B cell (primary cell): ENCODE measurements at regions not wholly inside any gene's neighbourhood (a gene's known extent, or its start where the extent isn't known, plus 50 kb on each side); places are given as distances from the start of the nearest gene placed in this dataset.

Source experiments
- ATAC-seq: fragments of 200-7000 bp; cut with Tn5 transposase; one replicate; pipeline ENCODE4 v1.10.0; 2021; ENCODE audit warnings: low read depth, mild to moderate bottlenecking, moderate number of reproducible peaks, moderate library complexity
- CTCF ChIA-PET: fragments of 350-600 bp; sonication (Branson Sonifier 250); formaldehyde crosslinking; loops from one replicate; lab custom pipeline; 2021; ENCODE audit warnings: antibody characterized with exemption, inconsistent platforms; lab: Charles Lee
- POLR2A ChIA-PET: fragments of 350-600 bp; sonication (Branson Sonifier 250); formaldehyde crosslinking; loops from one replicate; lab custom pipeline; 2021; ENCODE audit warnings: antibody characterized with exemption; lab: Charles Lee
- DNase-seq: peaks from one replicate; pipeline ENCODE4 v3.0.0; 2013
- H2AFZ ChIP-seq: 2 replicates; pipeline ENCODE4 v1.6.1; 2012; ENCODE audit warnings: mild to moderate bottlenecking, low read depth, low read length; ENCODE audit not compliant: insufficient read depth, poor library complexity, severe bottlenecking
- H3K27ac ChIP-seq, 2 donors: 1 replicate in 1 of 2; 2 replicates in 1 of 2; pipeline ENCODE4 v1.5.1; 2012 to 2013; ENCODE audit warnings: low read length in 2 of 2, mild to moderate bottlenecking in 2 of 2, moderate library complexity in 1 of 2
- H3K27me3 ChIP-seq, 4 experiments: fragments of 200-600 bp in 1 of 4; sonication (generic) in 1 of 4; replicated peaks in 1 of 4; 1 replicate in 2 of 4; 2 replicates in 2 of 4; pipeline versions ENCODE4 v1.6.1 to v1.7.0; 2013 to 2016; ENCODE audit warnings: low read length in 3 of 4, mild to moderate bottlenecking in 2 of 4, mixed read lengths in 1 of 4, moderate library complexity in 1 of 4; ENCODE audit not compliant: insufficient read depth in 4 of 4, control insufficient read depth in 3 of 4; ENCODE audit errors: control extremely low read depth in 1 of 4
- H3K36me3 ChIP-seq, 2 experiments: replicated peaks in 1 of 2; 1 replicate in 1 of 2; 2 replicates in 1 of 2; pipeline versions ENCODE4 v1.6.1 to v1.7.1; 2013; ENCODE audit warnings: low read length in 1 of 2; ENCODE audit not compliant: insufficient read depth in 2 of 2, control insufficient read depth in 1 of 2; ENCODE audit errors: control extremely low read depth in 1 of 2, extremely low read depth in 1 of 2
- H3K4me1 ChIP-seq, 2 donors: fragments of 200-600 bp in 1 of 2; sonication (generic) in 1 of 2; 1 replicate in 1 of 2; 2 replicates in 1 of 2; pipeline versions ENCODE4 v1.5.1 to v1.6.1; 2013 to 2017; ENCODE audit warnings: low read length in 2 of 2; ENCODE audit not compliant: control insufficient read depth in 2 of 2, insufficient read depth in 2 of 2
- H3K4me2 ChIP-seq: replicated peaks from 2 replicates; pipeline ENCODE3; 2012; ENCODE audit warnings: mild to moderate bottlenecking, low read depth, low read length; ENCODE audit not compliant: poor library complexity, severe bottlenecking
- H3K4me3 ChIP-seq, 5 experiments: fragments of 200-600 bp in 1 of 5; sonication (generic) in 1 of 5; 1 replicate in 3 of 5; 2 replicates in 2 of 5; pipeline versions ENCODE4 v1.5.1 to v1.7.0; 2011 to 2016; ENCODE audit warnings: low read length in 4 of 5, mild to moderate bottlenecking in 4 of 5, low read depth in 2 of 5, control low read depth in 1 of 5, moderate library complexity in 1 of 5; ENCODE audit not compliant: insufficient read depth in 1 of 5; ENCODE audit errors: control extremely low read depth in 1 of 5, extremely low read depth in 1 of 5
- H3K79me2 ChIP-seq: fragments of 200-600 bp; sonication (generic); one replicate; pipeline ENCODE4 v1.6.0; 2016; ENCODE audit warnings: low read length; ENCODE audit not compliant: control insufficient read depth, insufficient read depth
- H3K9ac ChIP-seq: fragments of 200-600 bp; sonication (generic); 2 replicates; pipeline ENCODE4 v1.6.1; 2017; ENCODE audit warnings: mild to moderate bottlenecking, low read length, moderate library complexity
- H3K9me3 ChIP-seq, 3 donors: one replicate each; pipeline versions ENCODE4 v1.6.1 to v1.7.1; 2013; ENCODE audit warnings: low read length in 2 of 3; ENCODE audit not compliant: control insufficient read depth in 2 of 3, insufficient read depth in 1 of 3; ENCODE audit errors: control extremely low read depth in 1 of 3
- H4K20me1 ChIP-seq: 2 replicates; pipeline ENCODE4 v1.6.0; 2012; ENCODE audit warnings: mild to moderate bottlenecking, low read length; ENCODE audit not compliant: insufficient read depth, control insufficient read depth, poor library complexity, severe bottlenecking
- H3K27ac Mint-ChIP-seq: one replicate; pipeline ENCODE4 v1.8.0; 2021; ENCODE audit warnings: mixed read lengths
- H3K27me3 Mint-ChIP-seq: one replicate; pipeline ENCODE4 v1.8.0; 2021; ENCODE audit warnings: mixed read lengths
- H3K4me1 Mint-ChIP-seq: one replicate; pipeline ENCODE4 v1.8.0; 2021; ENCODE audit warnings: mixed read lengths
- H3K4me3 Mint-ChIP-seq: one replicate; pipeline ENCODE4 v1.8.0; 2021; ENCODE audit warnings: mixed read lengths
- H3K9me3 Mint-ChIP-seq: one replicate; pipeline ENCODE4 v1.8.0; 2022; ENCODE audit warnings: mixed read lengths; ENCODE audit not compliant: insufficient read depth
- CTCF ChIP-seq: fragments of 200-600 bp; IDR thresholded peaks from one replicate; pipeline ENCODE4 v1.8.0; 2022; ENCODE audit warnings: antibody characterized with exemption, mild to moderate bottlenecking
- EZH2 ChIP-seq: IDR thresholded peaks from 2 replicates; pipeline ENCODE4 v1.6.1; 2012; ENCODE audit warnings: borderline replicate concordance, low read depth, mild to moderate bottlenecking, moderate library complexity, low read length; ENCODE audit not compliant: insufficient read depth, poor library complexity, severe bottlenecking
- WGBS: methylation state at CpG from one replicate; pipeline ENCODE4 v1.1.5; 2013; ENCODE audit warnings: missing lambda C conversion rate; ENCODE audit not compliant: insufficient coverage; 5-methylcytosine and 5-hydroxymethylcytosine counted together
- intact Hi-C: fragments of 100-400 bp; cut with micrococcal nuclease; formaldehyde crosslinking; loops from one replicate; pipeline ENCODE4 v1.10.0; 2022

- DNase-seq, result no peak
- no peaks in the 10 kb centered on the region for H3K9me3 Mint-ChIP-seq
- TF ChIP-seq CTCF (no peak), EZH2 (no peak)
- ChIA-PET CTCF (no interaction called here), POLR2A (no interaction called here)
- Histone ChIP-seq H3K9ac (no peak overlapping the region), H4K20me1 (no peaks in the 10 kb centered on the region), H3K9me3 (peaks cover 0 to 12% (median 0%) of the 10 kb centered on the region in 3 donors), H3K27ac (no peak overlapping the region), H3K4me2 (no peak overlapping the region), H3K4me3 (no peak overlapping the region), H3K27me3 (no peaks in the 10 kb centered on the region), H2AFZ (no peak overlapping the region), H3K79me2 (no peaks in the 10 kb centered on the region), H3K4me1 (no peaks in the 10 kb centered on the region), H3K36me3 (no peaks in the 10 kb centered on the region)
- H3K4me1 Mint-ChIP-seq, result no peaks in the 10 kb centered on the region
- intact Hi-C loops, result no loop called here
- WGBS, result 93% methylated on average over 5 of the region's 8 CpGs
- H3K4me3 Mint-ChIP-seq, result no peak overlapping the region
- H3K27me3 Mint-ChIP-seq, result no peaks in the 10 kb centered on the region
- ATAC-seq, result no peak
- no peak overlapping the region for H3K27ac Mint-ChIP-seq
Measured at GRCh38 chr10:130577039-130577438, 440.8 kb downstream of the GLRX3 start.

- H3K4me1 Mint-ChIP-seq, result no peaks in the 10 kb centered on the region
- H3K4me3 Mint-ChIP-seq, result no peak overlapping the region
- Histone ChIP-seq H3K4me2 (no peak overlapping the region), H2AFZ (no peak overlapping the region), H3K9me3 (peaks cover 0 to 12% (median 0%) of the 10 kb centered on the region in 3 donors), H3K79me2 (no peaks in the 10 kb centered on the region), H3K4me1 (no peaks in the 10 kb centered on the region), H3K9ac (no peak overlapping the region), H3K27me3 (no peaks in the 10 kb centered on the region), H3K27ac (no peak overlapping the region), H3K4me3 (no peak overlapping the region), H3K36me3 (no peaks in the 10 kb centered on the region), H4K20me1 (no peaks in the 10 kb centered on the region)
- intact Hi-C loops, result no loop called here
- DNase-seq (no peak), ATAC-seq (no peak)
- H3K27me3 Mint-ChIP-seq, result no peaks in the 10 kb centered on the region
- 83% methylated on average over 6 of the region's 11 CpGs for WGBS
- ChIA-PET POLR2A (no interaction called here), CTCF (no interaction called here)
- no peak overlapping the region for H3K27ac Mint-ChIP-seq
- no peaks in the 10 kb centered on the region for H3K9me3 Mint-ChIP-seq
- TF ChIP-seq EZH2 (no peak), CTCF (no peak)
Measured at GRCh38 chr10:130578532-130579289, 442.5 kb downstream of the GLRX3 start.
